Pulmonary artery endothelial cell (primary cell): ENCODE measurements at regions not wholly inside any gene's neighbourhood (a gene's known extent, or its start where the extent isn't known, plus 50 kb on each side); places are given as distances from the start of the nearest gene placed in this dataset.
"Not testable (repeated sequence)": the region's sequence is repeated elsewhere in the genome, so short reads cannot be mapped to it uniquely, and the experiment has no call there.

Experiments
- DNase-seq: peaks from one replicate; pipeline ENCODE4 v3.0.0-alpha.2; 2011; ENCODE audit warnings: low read depth, low spot score

GRCh38 chr14:29982171-29982570 lies 54.5 kb upstream of the PRKD1 start:
- no peak for DNase-seq

GRCh38 chr14:29982993-29983392 lies 55.3 kb upstream of the PRKD1 start:
- DNase-seq: no peak

- not testable (repeated sequence) for DNase-seq
Measured at GRCh38 chr14:29990344-29990857, 62.8 kb upstream of the PRKD1 start.

GRCh38 chr14:29990993-29991392 lies 63.3 kb upstream of the PRKD1 start:
- no peak for DNase-seq

- no peak for DNase-seq
Measured at GRCh38 chr14:29993143-29993542, 65.5 kb upstream of the PRKD1 start.

GRCh38 chr14:29999013-29999539 lies 71.4 kb upstream of the PRKD1 start:
- DNase-seq: no peak

GRCh38 chr14:30002859-30003258 lies 75.2 kb upstream of the PRKD1 start:
- no peak for DNase-seq

- DNase-seq: peak; percentile 19
Measured at GRCh38 chr14:30005114-30005808, 77.6 kb upstream of the PRKD1 start.

- no peak for DNase-seq
Measured at GRCh38 chr14:30006695-30007094, 79.0 kb upstream of the PRKD1 start.

- no peak for DNase-seq
Measured at GRCh38 chr14:30015489-30015888, 87.8 kb upstream of the PRKD1 start.

GRCh38 chr14:30016002-30016401 lies 88.4 kb upstream of the PRKD1 start:
- DNase-seq: no peak

GRCh38 chr14:30017370-30017993 lies 89.8 kb upstream of the PRKD1 start:
- DNase-seq: no peak

- no peak for DNase-seq
Measured at GRCh38 chr14:30020271-30020670, 92.6 kb upstream of the PRKD1 start.

GRCh38 chr14:30020687-30021086 lies 93.0 kb upstream of the PRKD1 start:
- DNase-seq: no peak

- DNase-seq: not testable (repeated sequence)
Measured at GRCh38 chr14:30023350-30023749, 95.7 kb upstream of the PRKD1 start.

- DNase-seq: no peak
Measured at GRCh38 chr14:30034152-30034551, 106.5 kb upstream of the PRKD1 start.

- DNase-seq: no peak
Measured at GRCh38 chr14:30035361-30035760, 107.7 kb upstream of the PRKD1 start.

- no peak for DNase-seq
Measured at GRCh38 chr14:30045720-30046119, 118.1 kb upstream of the PRKD1 start.

GRCh38 chr14:30053103-30053502 lies 125.5 kb upstream of the PRKD1 start:
- no peak for DNase-seq

GRCh38 chr14:30054201-30054600 lies 126.6 kb upstream of the PRKD1 start:
- DNase-seq: no peak

- DNase-seq: no peak
Measured at GRCh38 chr14:30058401-30058800, 130.8 kb upstream of the PRKD1 start.

- DNase-seq: no peak
Measured at GRCh38 chr14:30063746-30064145, 136.1 kb upstream of the PRKD1 start.

- DNase-seq: no peak
Measured at GRCh38 chr14:30064454-30064853, 136.8 kb upstream of the PRKD1 start.
